Neutrophil (primary cell): ENCODE measurements at regions not wholly inside any gene's neighbourhood (a gene's known extent, or its start where the extent isn't known, plus 50 kb on each side); places are given as distances from the start of the nearest gene placed in this dataset.

Source experiments
- H3K27ac ChIP-seq: fragments of 200-600 bp; sonication (generic); 2 replicates; pipeline ENCODE4 v1.5.1; 2016; ENCODE audit warnings: mild to moderate bottlenecking, moderate library complexity
- H3K27me3 ChIP-seq: fragments of 200-600 bp; sonication (generic); 2 replicates; pipeline ENCODE4 v1.6.0; 2016; ENCODE audit warnings: mild to moderate bottlenecking
- H3K36me3 ChIP-seq: fragments of 200-600 bp; sonication (generic); 2 replicates; pipeline ENCODE4 v1.5.1; 2017
- H3K4me1 ChIP-seq, 2 experiments: fragments of 200-600 bp in 1 of 2; sonication (generic) in 1 of 2; 1 replicate in 1 of 2; 2 replicates in 1 of 2; pipeline versions ENCODE4 v1.5.1 to v1.6.1; 2013 to 2016; ENCODE audit warnings: low read depth in 1 of 2, low read length in 1 of 2, mild to moderate bottlenecking in 1 of 2, moderate library complexity in 1 of 2; ENCODE audit not compliant: control insufficient read depth in 1 of 2, insufficient read depth in 1 of 2
- H3K4me3 ChIP-seq, 2 experiments: fragments of 200-600 bp in 1 of 2; sonication (generic) in 1 of 2; 1 replicate in 1 of 2; 2 replicates in 1 of 2; pipeline ENCODE4 v1.5.1; 2013 to 2016; ENCODE audit warnings: low read depth in 1 of 2, low read length in 1 of 2, mild to moderate bottlenecking in 1 of 2, moderate library complexity in 1 of 2
- H3K9me3 ChIP-seq: fragments of 200-600 bp; sonication (generic); 2 replicates; pipeline ENCODE4 v1.5.1; 2016
- TF ChIP-seq, protein P1 (sequence below): fragments of 200-600 bp; sonication (generic); IDR thresholded peaks from 2 replicates; pipeline ENCODE4 v1.5.1; 2016; ENCODE audit warnings: antibody characterized with exemption

DNA sequence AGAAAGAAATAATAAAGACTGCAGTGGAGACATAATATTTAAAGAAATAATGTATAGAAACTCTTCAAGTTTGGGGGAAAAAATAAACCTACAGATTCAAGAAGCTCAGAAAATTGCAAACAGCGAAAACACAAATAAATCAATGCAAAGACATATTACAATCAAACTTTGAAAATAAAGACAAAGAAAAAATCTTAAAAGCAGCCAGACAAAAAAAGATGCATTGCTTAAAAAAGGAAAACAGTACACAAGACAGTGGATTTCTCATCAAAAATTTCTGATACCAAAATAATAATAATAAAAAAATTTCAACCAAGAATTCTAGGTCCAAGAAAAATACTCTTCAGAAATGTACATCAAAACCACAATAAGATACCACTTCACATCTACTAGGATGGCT, 681.0 kb downstream of the UQCRFS1 start:
- H3K36me3 ChIP-seq, result no peaks in the 10 kb centered on the region
- no peak overlapping the region for H3K4me3 ChIP-seq
- H3K27me3 ChIP-seq, result no peaks in the 10 kb centered on the region
- no peak overlapping the region for H3K27ac ChIP-seq
- TF ChIP-seq, protein P1, sequence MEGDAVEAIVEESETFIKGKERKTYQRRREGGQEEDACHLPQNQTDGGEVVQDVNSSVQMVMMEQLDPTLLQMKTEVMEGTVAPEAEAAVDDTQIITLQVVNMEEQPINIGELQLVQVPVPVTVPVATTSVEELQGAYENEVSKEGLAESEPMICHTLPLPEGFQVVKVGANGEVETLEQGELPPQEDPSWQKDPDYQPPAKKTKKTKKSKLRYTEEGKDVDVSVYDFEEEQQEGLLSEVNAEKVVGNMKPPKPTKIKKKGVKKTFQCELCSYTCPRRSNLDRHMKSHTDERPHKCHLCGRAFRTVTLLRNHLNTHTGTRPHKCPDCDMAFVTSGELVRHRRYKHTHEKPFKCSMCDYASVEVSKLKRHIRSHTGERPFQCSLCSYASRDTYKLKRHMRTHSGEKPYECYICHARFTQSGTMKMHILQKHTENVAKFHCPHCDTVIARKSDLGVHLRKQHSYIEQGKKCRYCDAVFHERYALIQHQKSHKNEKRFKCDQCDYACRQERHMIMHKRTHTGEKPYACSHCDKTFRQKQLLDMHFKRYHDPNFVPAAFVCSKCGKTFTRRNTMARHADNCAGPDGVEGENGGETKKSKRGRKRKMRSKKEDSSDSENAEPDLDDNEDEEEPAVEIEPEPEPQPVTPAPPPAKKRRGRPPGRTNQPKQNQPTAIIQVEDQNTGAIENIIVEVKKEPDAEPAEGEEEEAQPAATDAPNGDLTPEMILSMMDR, result no peak
- H3K9me3 ChIP-seq, result no peaks in the 10 kb centered on the region
- no peaks in the 10 kb centered on the region for H3K4me1 ChIP-seq

DNA sequence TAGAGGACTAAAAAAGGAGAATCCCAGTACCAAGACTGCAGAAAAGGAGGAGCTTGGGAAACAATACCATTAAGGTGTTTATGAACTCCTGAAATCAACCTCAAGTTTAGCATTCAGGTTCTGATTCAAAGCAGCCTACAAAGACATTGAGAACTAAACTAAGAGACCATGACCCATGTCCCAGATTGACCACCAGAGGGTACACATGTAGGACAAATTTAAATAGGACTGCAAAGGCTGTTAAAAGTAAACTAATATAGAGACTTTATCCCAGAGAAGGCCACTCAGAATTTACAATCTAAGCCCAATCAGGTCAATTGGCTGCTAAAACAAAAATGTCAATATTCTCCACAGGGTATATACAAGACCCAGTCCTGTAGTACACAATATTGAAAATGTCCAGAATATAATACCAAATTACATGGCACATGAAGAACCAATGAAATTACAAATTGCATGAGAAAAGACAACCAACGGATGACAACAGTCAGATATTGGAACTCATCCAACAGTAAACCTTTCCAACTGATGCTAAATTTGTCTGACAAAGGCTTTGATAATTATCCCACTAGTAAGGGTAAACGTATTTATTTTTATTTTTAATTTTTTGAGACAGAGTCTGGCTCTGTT, 682.4 kb downstream of the UQCRFS1 start:
- no peaks in the 10 kb centered on the region for H3K4me1 ChIP-seq

DNA sequence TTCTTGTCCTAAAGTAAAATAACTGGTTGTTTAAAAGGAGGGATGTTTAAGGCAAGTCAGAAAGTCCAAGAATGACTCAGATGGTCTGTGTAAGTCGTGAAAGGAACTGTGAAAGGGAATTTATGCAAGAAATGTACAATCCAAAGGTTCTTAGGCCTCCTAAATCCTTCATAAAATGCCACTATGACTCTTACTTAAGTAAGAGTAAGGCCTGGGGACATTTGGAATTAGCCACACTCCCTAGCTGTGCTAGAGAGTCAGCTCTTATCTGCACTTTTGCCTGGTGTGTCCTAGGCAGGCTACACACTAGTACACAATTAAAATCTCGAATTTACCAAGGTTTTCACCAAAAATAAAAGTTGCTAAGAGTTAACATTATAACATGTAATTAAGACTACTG, 686.9 kb downstream of the UQCRFS1 start:
- TF ChIP-seq, protein P1, result no peak
- H3K27ac ChIP-seq, result no peak overlapping the region
- H3K4me1 ChIP-seq, result no peaks in the 10 kb centered on the region
- no peaks in the 10 kb centered on the region for H3K9me3 ChIP-seq
- H3K36me3 ChIP-seq, result no peaks in the 10 kb centered on the region
- H3K4me3 ChIP-seq, result no peak overlapping the region
- no peaks in the 10 kb centered on the region for H3K27me3 ChIP-seq

More for the DNA sequence above, 682.4 kb downstream of the UQCRFS1 start:
- TF ChIP-seq, protein P1, result no peak
- no peak overlapping the region for H3K27ac ChIP-seq
- H3K36me3 ChIP-seq, result no peaks in the 10 kb centered on the region
- H3K4me3 ChIP-seq, result no peak overlapping the region
- H3K27me3 ChIP-seq, result no peaks in the 10 kb centered on the region
- no peaks in the 10 kb centered on the region for H3K9me3 ChIP-seq

DNA sequence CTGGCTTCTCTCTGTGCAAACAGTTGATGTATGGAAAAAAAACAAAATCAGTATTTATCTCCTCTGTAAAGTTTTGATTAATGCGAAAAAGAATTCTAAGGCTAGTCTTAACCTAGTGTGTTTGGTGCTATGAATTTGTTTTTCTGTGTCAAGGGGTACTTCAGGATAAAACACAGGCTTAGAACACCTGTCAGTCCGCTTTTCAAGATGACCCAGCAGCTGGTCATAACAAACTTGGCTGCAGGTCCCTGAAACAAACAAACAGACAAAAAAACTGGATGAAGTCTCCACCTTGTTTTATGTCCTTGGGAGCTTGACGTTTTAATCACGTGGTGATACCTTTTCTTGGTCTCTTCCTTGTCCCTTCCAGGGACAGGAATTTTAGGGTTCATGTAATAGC, 689.3 kb downstream of the UQCRFS1 start:
- TF ChIP-seq, protein P1, result no peak
- H3K27ac ChIP-seq, result no peak overlapping the region
- no peaks in the 10 kb centered on the region for H3K27me3 ChIP-seq
- no peaks in the 10 kb centered on the region for H3K9me3 ChIP-seq
- H3K36me3 ChIP-seq, result no peaks in the 10 kb centered on the region
- no peak overlapping the region for H3K4me3 ChIP-seq
- no peaks in the 10 kb centered on the region for H3K4me1 ChIP-seq

DNA sequence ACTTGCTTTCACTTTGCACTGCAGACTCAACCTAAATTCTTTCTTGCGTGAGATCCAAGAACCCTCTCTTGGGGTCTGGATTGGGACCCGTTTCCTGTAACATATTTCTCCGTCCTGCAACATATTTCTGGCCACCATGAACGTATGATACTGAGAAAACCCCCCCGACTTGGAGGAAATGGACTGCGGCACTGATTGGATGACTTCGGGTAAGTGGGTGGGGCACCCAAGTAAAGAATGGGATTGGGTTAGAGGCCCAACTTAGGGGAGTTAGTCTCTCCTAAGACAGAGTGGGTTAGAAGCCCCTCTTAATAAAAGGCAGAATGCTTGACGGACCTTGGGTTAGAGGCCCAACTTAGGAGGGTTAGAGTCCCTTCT, 690.4 kb downstream of the UQCRFS1 start:
- Histone ChIP-seq H3K4me1 (no peaks in the 10 kb centered on the region), H3K27ac (no peak overlapping the region), H3K36me3 (no peaks in the 10 kb centered on the region), H3K4me3 (no peak overlapping the region), H3K9me3 (no peaks in the 10 kb centered on the region), H3K27me3 (no peaks in the 10 kb centered on the region)
- TF ChIP-seq, protein P1, result no peak
